ENCODE measurements at regions not wholly inside any gene's neighbourhood (a gene's known extent, or its start where the extent isn't known, plus 50 kb on each side); places are given as distances from the start of the nearest gene placed in this dataset.

- peaks cover 0 to 3% of the 10 kb centered on the region in 2 experiments for H3K27me3 ChIP-seq (ENCODE audit: control insufficient read depth in 1 of 2, insufficient read depth in 2 of 2, low read length in 2 of 2)
- Mint-ChIP-seq H3K4me3 (no peak overlapping the region), H3K27ac (no peak overlapping the region), H3K4me1 (ENCODE audit: low read depth) (no peaks in the 10 kb centered on the region), H3K36me3 (ENCODE audit: low read depth) (no peaks in the 10 kb centered on the region), H3K27me3 (peaks cover 18% of the 10 kb centered on the region), H3K9me3 (peaks cover 10% of the 10 kb centered on the region)
- POLR2A ChIA-PET: no interaction called here
- CTCF ChIA-PET: no interaction called here
- no peak for TF ChIP-seq CTCF (IDR thresholded peaks at IDR 0.05)
- no peaks in the 10 kb centered on the region for H3K4me1 ChIP-seq (ENCODE audit: insufficient read depth, low read length)
- H3K4me3 ChIP-seq (ENCODE audit: low read length): no peak overlapping the region
- no peak for ATAC-seq (ENCODE audit: poor library complexity)
- DNase-seq: no peak
- H3K27ac ChIP-seq (ENCODE audit: low read depth in 1 of 2, low read length in 2 of 2): no peak overlapping the region
- intact Hi-C loops (cut with DNase I, micrococcal nuclease): no loop called here
- peaks cover 12 to 18% of the 10 kb centered on the region in 2 experiments for H3K9me3 ChIP-seq (ENCODE audit: control insufficient read depth in 1 of 2, insufficient read depth in 1 of 2, low read length in 2 of 2)
- H3K36me3 ChIP-seq (ENCODE audit: insufficient read depth, low read length): no peaks in the 10 kb centered on the region
Measured at GRCh38 chr20:61090541-61090940, 161.5 kb upstream of the CDH4 start.

- ATAC-seq (ENCODE audit: poor library complexity) (no peak), DNase-seq (no peak)
- Histone ChIP-seq H3K9me3 (ENCODE audit: control insufficient read depth in 1 of 2, insufficient read depth in 1 of 2, low read length in 2 of 2) (peaks cover 7 to 18% of the 10 kb centered on the region in 2 experiments), H3K27ac (ENCODE audit: low read depth in 1 of 2, low read length in 2 of 2) (no peak overlapping the region), H3K4me3 (ENCODE audit: low read length) (no peak overlapping the region), H3K36me3 (ENCODE audit: insufficient read depth, low read length) (no peaks in the 10 kb centered on the region), H3K4me1 (ENCODE audit: insufficient read depth, low read length) (no peaks in the 10 kb centered on the region), H3K27me3 (ENCODE audit: control insufficient read depth in 1 of 2, insufficient read depth in 2 of 2, low read length in 2 of 2) (peaks cover 0 to 3% of the 10 kb centered on the region in 2 experiments)
- peaks cover 18% of the 10 kb centered on the region for H3K27me3 Mint-ChIP-seq
- CTCF ChIA-PET: no interaction called here
- POLR2A ChIA-PET: no interaction called here
- peaks cover 20% of the 10 kb centered on the region for H3K9me3 Mint-ChIP-seq
- no peaks in the 10 kb centered on the region for H3K36me3 Mint-ChIP-seq (ENCODE audit: low read depth)
- intact Hi-C loops (cut with DNase I, micrococcal nuclease): no loop called here
- no peaks in the 10 kb centered on the region for H3K4me1 Mint-ChIP-seq (ENCODE audit: low read depth)
- H3K4me3 Mint-ChIP-seq: no peak overlapping the region
- TF ChIP-seq CTCF (IDR thresholded peaks at IDR 0.05): no peak
- H3K27ac Mint-ChIP-seq: no peak overlapping the region
Measured at GRCh38 chr20:61092251-61092650, 159.8 kb upstream of the CDH4 start.

GRCh38 chr20:61094581-61094980 is 157.5 kb upstream of the CDH4 start:
- Mint-ChIP-seq H3K27me3 (peaks cover 18% of the 10 kb centered on the region), H3K36me3 (ENCODE audit: low read depth) (no peaks in the 10 kb centered on the region), H3K9me3 (peaks cover 20% of the 10 kb centered on the region), H3K27ac (no peak overlapping the region), H3K4me3 (no peak overlapping the region), H3K4me1 (ENCODE audit: low read depth) (no peaks in the 10 kb centered on the region)
- H3K27me3 ChIP-seq (ENCODE audit: control insufficient read depth in 1 of 2, insufficient read depth in 2 of 2, low read length in 2 of 2): peaks cover 0 to 3% of the 10 kb centered on the region in 2 experiments
- peaks cover 13 to 18% of the 10 kb centered on the region in 2 experiments for H3K9me3 ChIP-seq (ENCODE audit: control insufficient read depth in 1 of 2, insufficient read depth in 1 of 2, low read length in 2 of 2)
- intact Hi-C loops (cut with DNase I, micrococcal nuclease): no loop called here
- POLR2A ChIA-PET: no interaction called here
- H3K4me3 ChIP-seq (ENCODE audit: low read length): no peak overlapping the region
- no peaks in the 10 kb centered on the region for H3K4me1 ChIP-seq (ENCODE audit: insufficient read depth, low read length)
- TF ChIP-seq CTCF (IDR thresholded peaks at IDR 0.05): no peak
- no peak for DNase-seq
- H3K27ac ChIP-seq (ENCODE audit: low read depth in 1 of 2, low read length in 2 of 2): no peak overlapping the region
- CTCF ChIA-PET: no interaction called here
- no peaks in the 10 kb centered on the region for H3K36me3 ChIP-seq (ENCODE audit: insufficient read depth, low read length)
- no peak for ATAC-seq (ENCODE audit: poor library complexity)

Data from CD4-positive, alpha-beta T cell (primary cell).